IMR-90 (cell line): ENCODE measurements at regions not wholly inside any gene's neighbourhood (a gene's known extent, or its start where the extent isn't known, plus 50 kb on each side); places are given as distances from the start of the nearest gene placed in this dataset.

ENCODE experiments used
- CEBPB ChIP-seq: IDR thresholded peaks from 2 replicates; pipeline ENCODE4 v1.6.1; 2012; ENCODE audit warnings: low read depth, low read length, improper control_type of control experiment
- FOS ChIP-seq: fragments of 150-350 bp; IDR thresholded peaks from 2 replicates; pipeline ENCODE4 v1.6.1; 2016; ENCODE audit warnings: low read depth, low read length
- MAFK ChIP-seq: IDR thresholded peaks from 2 replicates; pipeline ENCODE4 v1.6.1; 2012; ENCODE audit warnings: low read depth, low read length, improper control_type of control experiment
- NFE2L2 ChIP-seq: fragments of 150-350 bp; IDR thresholded peaks from 2 replicates; pipeline ENCODE4 v1.6.1; 2016; ENCODE audit warnings: low read depth, mild to moderate bottlenecking, low read length
- POLR2A ChIP-seq: IDR thresholded peaks from 2 replicates; pipeline ENCODE4 v1.6.1; 2012; ENCODE audit warnings: mild to moderate bottlenecking, low read depth, low read length
- RFX5 ChIP-seq: IDR thresholded peaks from 2 replicates; pipeline ENCODE4 v1.8.0; 2012; ENCODE audit warnings: low read depth, mild to moderate bottlenecking, low read length, moderate library complexity
- SMC3 ChIP-seq: fragments of 150-350 bp; IDR thresholded peaks from 2 replicates; pipeline ENCODE4 v1.6.1; 2016; ENCODE audit warnings: low read depth, mild to moderate bottlenecking, antibody characterized with exemption, low read length, moderate library complexity
- TF ChIP-seq, protein P1 (sequence below): fragments of 150-350 bp; IDR thresholded peaks from 2 replicates; pipeline ENCODE4 v1.6.1; 2017; ENCODE audit warnings: mild to moderate bottlenecking, antibody characterized with exemption, low read length, low read depth
- TF ChIP-seq, protein P2 (sequence below): conservative IDR thresholded peaks from 2 replicates; pipeline ENCODE4 v1.5.1; 2012; ENCODE audit warnings: mild to moderate bottlenecking, low read depth, low read length, improper control_type of control experiment
- TF ChIP-seq, protein P3 (sequence below): fragments of 150-350 bp; IDR thresholded peaks from 2 replicates; pipeline ENCODE4 v1.6.1; 2016; ENCODE audit warnings: low read depth, mild to moderate bottlenecking, low read length, moderate library complexity, borderline replicate concordance

DNA sequence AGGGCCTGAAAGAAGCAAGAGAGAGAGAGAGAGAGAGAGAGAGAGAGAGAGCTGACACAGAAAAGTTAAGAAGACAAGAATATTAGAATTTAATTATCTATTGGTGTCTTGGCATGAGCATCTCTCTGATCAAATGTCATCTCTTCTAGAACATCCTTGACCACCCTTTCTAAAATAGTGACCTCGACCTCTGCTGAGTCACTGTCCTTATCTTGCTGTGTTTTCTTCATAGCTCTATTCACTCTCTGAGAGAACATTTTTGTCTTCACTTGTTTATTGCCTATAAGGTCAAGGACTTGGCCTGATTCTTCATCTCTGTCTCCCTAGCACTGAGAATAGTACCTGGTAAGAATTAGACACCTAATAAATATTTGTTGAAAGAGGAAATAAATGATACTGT lies 383.8 kb upstream of the RPS23 start:
- TF ChIP-seq, protein P1, sequence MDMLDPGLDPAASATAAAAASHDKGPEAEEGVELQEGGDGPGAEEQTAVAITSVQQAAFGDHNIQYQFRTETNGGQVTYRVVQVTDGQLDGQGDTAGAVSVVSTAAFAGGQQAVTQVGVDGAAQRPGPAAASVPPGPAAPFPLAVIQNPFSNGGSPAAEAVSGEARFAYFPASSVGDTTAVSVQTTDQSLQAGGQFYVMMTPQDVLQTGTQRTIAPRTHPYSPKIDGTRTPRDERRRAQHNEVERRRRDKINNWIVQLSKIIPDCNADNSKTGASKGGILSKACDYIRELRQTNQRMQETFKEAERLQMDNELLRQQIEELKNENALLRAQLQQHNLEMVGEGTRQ, result no peak
- TF ChIP-seq MAFK (no peak), POLR2A (no peak), NFE2L2 (no peak), FOS (no peak), CEBPB (no peak), RFX5 (no peak), SMC3 (no peak)
- TF ChIP-seq, protein P2, sequence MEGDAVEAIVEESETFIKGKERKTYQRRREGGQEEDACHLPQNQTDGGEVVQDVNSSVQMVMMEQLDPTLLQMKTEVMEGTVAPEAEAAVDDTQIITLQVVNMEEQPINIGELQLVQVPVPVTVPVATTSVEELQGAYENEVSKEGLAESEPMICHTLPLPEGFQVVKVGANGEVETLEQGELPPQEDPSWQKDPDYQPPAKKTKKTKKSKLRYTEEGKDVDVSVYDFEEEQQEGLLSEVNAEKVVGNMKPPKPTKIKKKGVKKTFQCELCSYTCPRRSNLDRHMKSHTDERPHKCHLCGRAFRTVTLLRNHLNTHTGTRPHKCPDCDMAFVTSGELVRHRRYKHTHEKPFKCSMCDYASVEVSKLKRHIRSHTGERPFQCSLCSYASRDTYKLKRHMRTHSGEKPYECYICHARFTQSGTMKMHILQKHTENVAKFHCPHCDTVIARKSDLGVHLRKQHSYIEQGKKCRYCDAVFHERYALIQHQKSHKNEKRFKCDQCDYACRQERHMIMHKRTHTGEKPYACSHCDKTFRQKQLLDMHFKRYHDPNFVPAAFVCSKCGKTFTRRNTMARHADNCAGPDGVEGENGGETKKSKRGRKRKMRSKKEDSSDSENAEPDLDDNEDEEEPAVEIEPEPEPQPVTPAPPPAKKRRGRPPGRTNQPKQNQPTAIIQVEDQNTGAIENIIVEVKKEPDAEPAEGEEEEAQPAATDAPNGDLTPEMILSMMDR, result no peak
- TF ChIP-seq, protein P3, sequence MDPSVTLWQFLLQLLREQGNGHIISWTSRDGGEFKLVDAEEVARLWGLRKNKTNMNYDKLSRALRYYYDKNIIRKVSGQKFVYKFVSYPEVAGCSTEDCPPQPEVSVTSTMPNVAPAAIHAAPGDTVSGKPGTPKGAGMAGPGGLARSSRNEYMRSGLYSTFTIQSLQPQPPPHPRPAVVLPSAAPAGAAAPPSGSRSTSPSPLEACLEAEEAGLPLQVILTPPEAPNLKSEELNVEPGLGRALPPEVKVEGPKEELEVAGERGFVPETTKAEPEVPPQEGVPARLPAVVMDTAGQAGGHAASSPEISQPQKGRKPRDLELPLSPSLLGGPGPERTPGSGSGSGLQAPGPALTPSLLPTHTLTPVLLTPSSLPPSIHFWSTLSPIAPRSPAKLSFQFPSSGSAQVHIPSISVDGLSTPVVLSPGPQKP, result no peak
